ENCODE measurements at regions not wholly inside any gene's neighbourhood (a gene's known extent, or its start where the extent isn't known, plus 50 kb on each side); places are given as distances from the start of the nearest gene placed in this dataset.
A peak's percentile ranks its signal among the peaks of the same experiment; 100 is the strongest.

- H3K4me3 ChIP-seq (ENCODE audit: low read length) = no peak overlapping the region
- DNase-seq (ENCODE audit: low read depth, low spot score) = no peak
Observed at GRCh38 chr6:165096209-165096608, 213.2 kb downstream of the C6orf118 start.

DNA sequence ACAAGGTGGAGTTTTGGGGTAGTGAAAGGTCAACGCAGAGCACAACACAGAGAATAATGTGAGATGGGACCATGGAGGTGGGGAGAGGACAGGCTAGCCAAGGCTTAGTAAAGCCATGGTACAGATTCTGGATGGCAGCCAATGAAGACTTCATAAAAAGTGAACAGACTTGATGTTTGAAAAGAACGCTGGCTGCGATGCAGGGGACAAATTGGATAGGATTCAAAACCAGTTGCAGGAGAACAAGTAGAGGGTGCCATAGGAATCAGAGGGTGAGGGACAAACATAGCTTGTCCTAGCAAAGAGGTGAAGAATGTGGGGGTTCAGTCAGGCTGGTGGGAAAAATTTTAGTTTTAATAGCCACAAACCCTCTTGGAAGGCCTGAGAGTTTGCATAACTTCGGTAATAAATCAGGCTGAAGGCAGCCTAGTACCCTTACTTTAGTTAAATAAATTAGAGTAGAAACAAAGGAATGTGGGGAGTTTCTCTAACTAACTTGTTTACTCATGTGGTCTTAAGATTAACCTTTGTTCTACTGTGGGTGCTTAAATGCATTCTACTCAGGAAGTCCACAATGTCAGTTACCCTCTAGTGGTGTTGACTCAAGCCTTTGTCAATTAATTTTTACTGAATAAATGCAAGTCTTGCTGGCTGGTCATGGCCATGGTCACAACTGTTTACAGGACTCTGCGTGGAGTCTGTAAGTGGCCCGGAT is 216.4 kb downstream of the C6orf118 start:
- H3K4me3 ChIP-seq (ENCODE audit: low read length) = no peak overlapping the region
- no peak for DNase-seq (ENCODE audit: low read depth, low spot score)

GRCh38 chr6:165091121-165091785 is 218.2 kb downstream of the C6orf118 start:
- no peak overlapping the region for H3K4me3 ChIP-seq (ENCODE audit: low read length)
- DNase-seq (ENCODE audit: low read depth, low spot score) = no peak

DNA sequence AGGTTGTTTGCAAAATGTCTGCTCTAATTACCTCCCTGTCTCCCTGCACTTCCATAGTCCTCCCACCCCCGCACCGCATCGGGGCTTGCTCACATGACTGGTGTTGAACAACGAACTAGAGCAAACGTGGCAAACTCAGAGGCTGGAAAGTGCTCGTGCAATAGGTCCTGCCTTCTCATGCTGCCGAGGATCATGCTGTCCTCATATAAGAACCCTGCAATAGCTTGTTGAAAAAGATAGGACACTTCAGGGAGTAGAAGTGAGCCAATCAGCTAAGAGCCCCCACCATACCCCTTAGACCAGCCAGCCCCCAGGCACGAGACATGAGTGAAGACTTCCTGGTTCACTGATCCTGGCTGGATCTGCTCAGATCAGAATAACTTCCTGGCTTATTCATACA is 219.2 kb downstream of the C6orf118 start:
- DNase-seq (ENCODE audit: low read depth, low spot score) = no peak
- no peak overlapping the region for H3K4me3 ChIP-seq (ENCODE audit: low read length)

GRCh38 chr6:165086814-165087213 is 222.6 kb downstream of the C6orf118 start:
- H3K4me3 ChIP-seq (ENCODE audit: low read length) = no peak overlapping the region
- DNase-seq (ENCODE audit: low read depth, low spot score) = no peak

DNA sequence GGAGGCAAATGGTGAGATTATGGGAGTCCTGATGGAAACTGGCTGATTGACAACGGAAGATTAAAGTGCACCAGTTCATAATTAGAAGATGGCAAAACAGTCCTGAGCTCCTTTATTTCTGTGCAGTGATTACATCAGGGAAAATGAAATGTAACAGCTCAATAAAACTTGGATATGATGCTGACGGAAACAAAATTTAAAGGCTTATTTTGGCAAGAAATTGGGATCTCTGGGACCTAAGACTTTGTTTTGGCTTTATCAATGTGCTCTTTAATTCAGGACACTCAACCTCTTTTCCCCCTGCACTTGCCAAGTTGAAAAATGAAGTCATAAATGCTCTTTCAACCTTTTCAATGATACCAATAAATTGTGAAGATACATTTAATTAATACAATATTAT is 226.8 kb downstream of the C6orf118 start:
- H3K4me3 ChIP-seq (ENCODE audit: low read length) = no peak overlapping the region
- no peak for DNase-seq (ENCODE audit: low read depth, low spot score)

DNA sequence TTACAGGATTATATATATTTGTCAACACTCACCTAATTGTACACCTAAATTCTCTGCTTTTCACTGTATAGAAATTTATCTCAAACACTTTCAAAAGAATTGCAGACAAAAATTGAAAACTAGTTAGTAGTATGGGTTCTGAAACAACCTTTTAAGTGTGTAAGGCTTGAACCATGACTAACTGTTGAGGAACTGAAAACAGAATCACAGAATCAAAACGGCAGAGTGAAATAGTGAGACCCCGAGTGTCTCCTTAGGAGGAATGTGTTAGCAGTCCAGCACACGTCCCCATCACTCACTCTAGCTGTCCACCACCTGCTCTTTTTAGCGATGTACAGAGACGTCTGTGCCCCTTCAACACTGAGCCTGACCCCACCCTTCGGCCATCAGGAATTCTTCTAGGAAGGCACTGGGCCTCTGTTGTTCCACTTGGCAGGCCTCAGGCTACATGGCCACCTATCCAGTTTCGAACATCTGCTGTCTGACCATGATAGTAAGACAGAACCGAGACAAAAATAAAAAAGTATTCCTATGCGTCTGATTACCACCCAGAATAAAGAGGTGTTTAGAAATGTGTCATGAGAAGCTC is 227.4 kb downstream of the C6orf118 start:
- DNase-seq (ENCODE audit: low read depth, low spot score) = no peak
- no peak overlapping the region for H3K4me3 ChIP-seq (ENCODE audit: low read length)

DNA sequence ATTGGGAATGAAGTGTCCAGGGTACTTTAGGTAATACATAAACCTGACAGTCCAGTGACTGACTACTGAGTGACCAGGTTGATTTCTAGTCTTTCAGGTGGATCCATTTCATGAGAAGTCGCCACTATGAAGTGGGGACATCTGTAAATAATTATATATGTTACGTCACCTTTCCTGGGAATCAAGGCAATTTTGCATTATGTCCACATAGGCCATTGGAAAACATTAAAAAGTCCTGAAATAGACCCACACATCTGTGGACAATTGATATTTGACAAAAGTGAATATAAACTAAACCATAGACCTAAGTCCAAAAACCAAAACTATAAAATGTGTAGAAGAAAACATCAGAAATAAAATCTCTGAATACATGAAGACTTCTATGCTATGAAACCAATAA is 231.5 kb downstream of the C6orf118 start:
- no peak for DNase-seq (ENCODE audit: low read depth, low spot score)
- no peak overlapping the region for H3K4me3 ChIP-seq (ENCODE audit: low read length)

GRCh38 chr6:165071906-165072305 is 237.5 kb downstream of the C6orf118 start:
- H3K4me3 ChIP-seq (ENCODE audit: low read length) = no peak overlapping the region
- DNase-seq (ENCODE audit: low read depth, low spot score) = no peak

GRCh38 chr6:165060720-165061119 is 248.7 kb downstream of the C6orf118 start:
- DNase-seq (ENCODE audit: low read depth, low spot score) = no peak
- H3K4me3 ChIP-seq (ENCODE audit: low read length) = no peak overlapping the region

DNA sequence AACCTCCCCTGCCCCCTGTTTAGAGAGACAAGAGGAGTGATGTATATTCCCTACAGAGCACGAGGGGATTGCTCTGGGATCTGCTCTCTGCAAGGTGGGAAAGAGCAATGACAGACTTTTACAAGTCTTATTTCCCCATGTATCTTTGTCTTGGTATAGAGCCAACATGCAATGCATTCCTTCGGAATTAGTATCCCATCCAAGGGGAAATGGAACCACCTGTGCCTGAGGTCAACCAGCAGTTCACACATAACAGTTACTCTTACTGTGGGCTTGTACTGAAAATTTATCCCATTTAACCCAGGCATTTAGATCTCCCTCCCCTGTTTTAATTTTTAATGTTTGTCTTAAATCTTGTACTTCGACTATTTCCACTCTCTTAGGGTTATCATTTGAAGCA is 250.4 kb downstream of the C6orf118 start:
- no peak for DNase-seq (ENCODE audit: low read depth, low spot score)
- H3K4me3 ChIP-seq (ENCODE audit: low read length) = no peak overlapping the region

DNA sequence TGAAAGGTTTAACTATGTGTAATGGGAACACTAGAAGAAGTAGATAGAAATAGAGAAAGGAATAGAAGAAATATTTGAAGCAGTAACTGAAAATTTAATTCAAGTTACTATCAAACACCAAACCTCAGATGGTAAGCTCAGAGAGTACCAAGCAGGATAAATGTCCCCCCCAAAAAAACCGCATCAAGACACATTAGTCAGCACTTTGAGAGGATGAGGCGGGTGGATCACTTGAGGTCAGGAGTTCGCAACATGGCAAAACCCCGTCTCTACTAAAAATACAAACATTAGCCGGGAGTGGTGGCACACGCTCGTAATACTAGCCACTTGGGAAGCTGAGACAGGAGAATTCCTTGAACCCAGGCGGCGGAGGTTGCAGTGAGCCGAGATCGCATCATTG is 253.1 kb downstream of the C6orf118 start:
- no peak for DNase-seq (ENCODE audit: low read depth, low spot score)
- H3K4me3 ChIP-seq (ENCODE audit: low read length) = no peak overlapping the region

- DNase-seq (ENCODE audit: low read depth, low spot score) = no peak
- H3K4me3 ChIP-seq (ENCODE audit: low read length) = no peak overlapping the region
Observed at GRCh38 chr6:165055231-165055630, 254.2 kb downstream of the C6orf118 start.

GRCh38 chr6:165052561-165053480 is 256.6 kb downstream of the C6orf118 start:
- no peak for DNase-seq (ENCODE audit: low read depth, low spot score)
- H3K4me3 ChIP-seq (ENCODE audit: low read length) = no peak overlapping the region

GRCh38 chr6:165049362-165049761 is 260.0 kb downstream of the C6orf118 start:
- peak; percentile 16 for DNase-seq (ENCODE audit: low read depth, low spot score)
- no peak overlapping the region for H3K4me3 ChIP-seq (ENCODE audit: low read length)

- no peak for DNase-seq (ENCODE audit: low read depth, low spot score)
- H3K4me3 ChIP-seq (ENCODE audit: low read length) = no peak overlapping the region
Observed at GRCh38 chr6:165047952-165048351, 261.5 kb downstream of the C6orf118 start.

DNA sequence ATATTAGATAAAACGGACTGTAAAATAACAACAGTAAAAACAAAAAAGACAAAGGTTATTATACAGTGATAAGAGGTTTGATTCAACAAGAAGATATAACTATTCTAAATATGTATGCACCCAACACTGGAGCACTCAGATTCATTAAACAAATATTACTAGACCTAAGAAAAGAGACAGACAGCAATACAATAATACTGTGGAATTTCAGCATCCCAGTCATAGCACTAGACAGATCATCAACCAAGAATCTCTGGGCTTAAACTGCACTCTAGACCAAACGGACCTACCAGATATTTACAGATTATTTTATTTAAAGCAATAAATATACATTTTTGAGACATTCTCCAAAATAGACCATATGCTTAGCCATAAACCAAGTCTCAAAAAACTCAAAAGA is 263.8 kb downstream of the C6orf118 start:
- DNase-seq (ENCODE audit: low read depth, low spot score) = no peak
- no peak overlapping the region for H3K4me3 ChIP-seq (ENCODE audit: low read length)

- no peak for DNase-seq (ENCODE audit: low read depth, low spot score)
- no peak overlapping the region for H3K4me3 ChIP-seq (ENCODE audit: low read length)
Observed at GRCh38 chr6:165042912-165043311, 266.5 kb downstream of the C6orf118 start.

DNA sequence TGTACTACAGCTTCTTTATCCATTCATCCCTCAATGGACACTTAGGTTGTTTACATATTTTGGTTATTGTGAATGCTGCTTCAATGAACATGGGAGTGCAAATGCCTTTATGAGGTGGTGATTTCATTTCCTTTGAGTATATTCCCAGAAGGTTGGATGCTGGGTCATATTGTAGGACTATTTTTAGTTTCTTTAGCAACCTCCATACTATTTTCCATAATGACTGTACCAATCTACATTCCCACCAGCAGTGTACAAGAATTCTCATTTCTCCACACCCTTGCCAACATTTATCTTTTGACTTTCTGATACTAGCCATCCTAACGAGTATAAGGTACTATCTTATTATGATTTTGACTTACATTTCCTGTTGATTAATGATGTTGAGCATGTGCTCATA is 269.0 kb downstream of the C6orf118 start:
- no peak for DNase-seq (ENCODE audit: low read depth, low spot score)
- H3K4me3 ChIP-seq (ENCODE audit: low read length) = no peak overlapping the region
